Naive thymus-derived CD8-positive, alpha-beta T cell (primary cell): ENCODE measurements at regions not wholly inside any gene's neighbourhood (a gene's known extent, or its start where the extent isn't known, plus 50 kb on each side); places are given as distances from the start of the nearest gene placed in this dataset.
"Not testable (repeated sequence)": the region's sequence is repeated elsewhere in the genome, so short reads cannot be mapped to it uniquely, and the experiment has no call there.

ENCODE experiments used
- ATAC-seq, 2 donors: fragments of 150-1000 bp; cut with Tn5 transposase in 1 of 2; sonication (Bioruptor Pico), chemical (Tn5 transposase) in 1 of 2; 1 replicate in 1 of 2; 2 replicates in 1 of 2; pipeline ENCODE4 v1.10.0; 2021; ENCODE audit warnings: mild to moderate bottlenecking in 2 of 2, moderate library complexity in 2 of 2
- POLR2A ChIA-PET: fragments of 350-600 bp; sonication (Branson Sonifier 250); formaldehyde crosslinking; loops from one replicate; lab custom pipeline; 2021; ENCODE audit warnings: antibody characterized with exemption; lab: Charles Lee
- DNase-seq, 10 donors: peaks; one replicate each; pipeline versions ENCODE4 v3.0.0 to v3.0.0-alpha.2; 2020 to 2022
- H3K27ac Mint-ChIP-seq, 10 donors: one replicate each; pipeline ENCODE4 v1.8.0; 2020 to 2022; ENCODE audit warnings: mild to moderate bottlenecking in 10 of 10, mixed read lengths in 10 of 10, moderate library complexity in 4 of 10, inconsistent platforms in 1 of 10
- H3K27me3 Mint-ChIP-seq, 5 donors: one replicate each; pipeline ENCODE4 v1.8.0; 2021 to 2022; ENCODE audit warnings: mixed read lengths in 5 of 5
- H3K36me3 Mint-ChIP-seq, 3 donors: one replicate each; pipeline ENCODE4 v1.8.0; 2020 to 2022; ENCODE audit warnings: mixed read lengths in 3 of 3, mild to moderate bottlenecking in 2 of 3, inconsistent platforms in 1 of 3
- H3K4me1 Mint-ChIP-seq, 4 donors: one replicate each; pipeline ENCODE4 v1.8.0; 2021 to 2022; ENCODE audit warnings: mixed read lengths in 4 of 4
- H3K4me3 Mint-ChIP-seq, 10 donors: one replicate each; pipeline ENCODE4 v1.8.0; 2020 to 2022; ENCODE audit warnings: mild to moderate bottlenecking in 10 of 10, mixed read lengths in 10 of 10, moderate library complexity in 6 of 10, inconsistent platforms in 1 of 10
- H3K9me3 Mint-ChIP-seq, 9 donors: one replicate each; pipeline ENCODE4 v1.8.0; 2020 to 2022; ENCODE audit warnings: mixed read lengths in 9 of 9, mild to moderate bottlenecking in 3 of 9, inconsistent platforms in 1 of 9, moderate library complexity in 1 of 9

GRCh38 chr5:142236673-142237290 is 88.0 kb downstream of the SPRY4 start:
- not testable (repeated sequence) for H3K27ac Mint-ChIP-seq, H3K36me3 Mint-ChIP-seq

GRCh38 chr5:142235870-142236672 is 88.8 kb downstream of the SPRY4 start:
- no peak for DNase-seq
- ATAC-seq: no peak
- Mint-ChIP-seq H3K36me3 (peaks cover 0 to 2% (median 0%) of the 10 kb centered on the region in 3 donors), H3K9me3 (peaks cover 0 to 7% (median 0%) of the 10 kb centered on the region in 9 donors), H3K27ac (no peak overlapping the region), H3K4me3 (no peak overlapping the region), H3K4me1 (peaks cover 5 to 6% (median 5%) of the 10 kb centered on the region in 4 donors), H3K27me3 (peaks cover 0 to 8% (median 4%) of the 10 kb centered on the region in 5 donors)
- POLR2A ChIA-PET: no interaction called here

More at GRCh38 chr5:142236673-142237290, 88.0 kb downstream of the SPRY4 start:
- ATAC-seq, H3K27me3 Mint-ChIP-seq, POLR2A ChIA-PET, H3K4me3 Mint-ChIP-seq, H3K9me3 Mint-ChIP-seq, H3K4me1 Mint-ChIP-seq, DNase-seq: not testable (repeated sequence)

- no peak for ATAC-seq
- Mint-ChIP-seq H3K9me3 (peaks cover 0 to 7% (median 0%) of the 10 kb centered on the region in 9 donors), H3K4me1 (peaks cover 5 to 6% (median 5%) of the 10 kb centered on the region in 4 donors), H3K36me3 (peaks cover 0 to 2% (median 0%) of the 10 kb centered on the region in 3 donors), H3K27ac (no peak overlapping the region), H3K27me3 (peaks cover 0 to 8% (median 4%) of the 10 kb centered on the region in 5 donors), H3K4me3 (peak overlapping the region in 1 of 10 donors; percentile 23)
- no peak for DNase-seq
- POLR2A ChIA-PET: no interaction called here
These were observed 89.6 kb downstream of the SPRY4 start for GRCh38 chr5:142235050-142235797.

GRCh38 chr5:142233083-142234032 is 91.5 kb downstream of the SPRY4 start:
- DNase-seq: no peak
- Mint-ChIP-seq H3K4me3 (no peak overlapping the region), H3K9me3 (peaks cover 0 to 7% (median 0%) of the 10 kb centered on the region in 9 donors), H3K4me1 (peaks cover 5 to 6% (median 5%) of the 10 kb centered on the region in 4 donors), H3K27me3 (peaks cover 0 to 8% (median 4%) of the 10 kb centered on the region in 5 donors), H3K36me3 (peaks cover 0 to 2% (median 0%) of the 10 kb centered on the region in 3 donors), H3K27ac (no peak overlapping the region)
- ATAC-seq: no peak
- POLR2A ChIA-PET: interaction anchor here (2.2 kb wide), 1 partner anchor 10 kb away, joined by 10 read pairs; no protein-coding TSS in a partner anchor

- H3K27ac Mint-ChIP-seq, H3K4me1 Mint-ChIP-seq, H3K9me3 Mint-ChIP-seq, ATAC-seq, DNase-seq, H3K27me3 Mint-ChIP-seq, POLR2A ChIA-PET, H3K4me3 Mint-ChIP-seq, H3K36me3 Mint-ChIP-seq: not testable (repeated sequence)
These were observed 93.9 kb downstream of the SPRY4 start for GRCh38 chr5:142230949-142231348.

- peaks cover 0 to 2% (median 0%) of the 10 kb centered on the region in 3 donors for H3K36me3 Mint-ChIP-seq
- no peak overlapping the region for H3K4me3 Mint-ChIP-seq
- no peak for DNase-seq
- no peaks in the 10 kb centered on the region for H3K9me3 Mint-ChIP-seq
- POLR2A ChIA-PET: interaction anchor here (1.1 kb wide), 1 partner anchor 20 kb away, joined by 3 read pairs; no protein-coding TSS in a partner anchor
- peaks cover 0 to 22% (median 3%) of the 10 kb centered on the region in 5 donors for H3K27me3 Mint-ChIP-seq
- no peak for ATAC-seq
- H3K4me1 Mint-ChIP-seq: peaks cover 8 to 42% (median 36%) of the 10 kb centered on the region in 4 donors
- no peak overlapping the region for H3K27ac Mint-ChIP-seq
These were observed 99.7 kb downstream of the SPRY4 start for GRCh38 chr5:142225141-142225540.

GRCh38 chr5:142222866-142223558 is 101.8 kb downstream of the SPRY4 start:
- POLR2A ChIA-PET: interaction anchor here (0.6 to 2.1 kb wide), 7 partner anchors 10 to 102 kb away, joined by 3 to 10 read pairs (median 3); partner anchors contain the start of gene SPRY4
- DNase-seq (no peak), ATAC-seq (peak in 1 of 2 donors; percentile 2)
- H3K4me1 Mint-ChIP-seq: peaks cover 8 to 42% (median 36%) of the 10 kb centered on the region in 4 donors
- peaks cover 0 to 2% (median 0%) of the 10 kb centered on the region in 3 donors for H3K36me3 Mint-ChIP-seq
- H3K4me3 Mint-ChIP-seq: peak overlapping the region; percentile 24 to 76 (median 54)
- H3K27me3 Mint-ChIP-seq: peaks cover 2 to 22% (median 3%) of the 10 kb centered on the region in 5 donors
- peak overlapping the region; percentile 42 to 92 (median 84) for H3K27ac Mint-ChIP-seq
- no peaks in the 10 kb centered on the region for H3K9me3 Mint-ChIP-seq

GRCh38 chr5:142222225-142222865 is 102.5 kb downstream of the SPRY4 start:
- peaks cover 0 to 2% (median 0%) of the 10 kb centered on the region in 3 donors for H3K36me3 Mint-ChIP-seq
- H3K27me3 Mint-ChIP-seq: peaks cover 3 to 28% (median 6%) of the 10 kb centered on the region in 5 donors
- DNase-seq: no peak
- peak overlapping the region in 6 of 10 donors; percentile 10 to 65 (median 46) for H3K27ac Mint-ChIP-seq
- POLR2A ChIA-PET: interaction anchor here (0.6 to 2.1 kb wide), 3 partner anchors 11 to 103 kb away, joined by 4 to 10 read pairs (median 4); partner anchors contain the start of gene SPRY4
- H3K4me1 Mint-ChIP-seq: peaks cover 8 to 42% (median 36%) of the 10 kb centered on the region in 4 donors
- H3K9me3 Mint-ChIP-seq: no peaks in the 10 kb centered on the region
- no peak for ATAC-seq
- H3K4me3 Mint-ChIP-seq: peak overlapping the region in 7 of 10 donors; percentile 1 to 48 (median 36)

- no peaks in the 10 kb centered on the region for H3K9me3 Mint-ChIP-seq
- peak overlapping the region in 1 of 10 donors; percentile 19 for H3K27ac Mint-ChIP-seq
- H3K4me3 Mint-ChIP-seq: peak overlapping the region in 3 of 10 donors; percentile 4 to 33 (median 12)
- peaks cover 8 to 42% (median 36%) of the 10 kb centered on the region in 4 donors for H3K4me1 Mint-ChIP-seq
- DNase-seq (no peak), ATAC-seq (no peak)
- POLR2A ChIA-PET: no interaction called here
- peaks cover 7 to 39% (median 10%) of the 10 kb centered on the region in 5 donors for H3K27me3 Mint-ChIP-seq
- no peaks in the 10 kb centered on the region for H3K36me3 Mint-ChIP-seq
These were observed 103.5 kb downstream of the SPRY4 start for GRCh38 chr5:142221091-142221860.

GRCh38 chr5:142219146-142219545 is 105.7 kb downstream of the SPRY4 start:
- Mint-ChIP-seq H3K4me3 (no peak overlapping the region), H3K4me1 (peaks cover 8 to 40% (median 36%) of the 10 kb centered on the region in 4 donors), H3K27me3 (peaks cover 7 to 43% (median 12%) of the 10 kb centered on the region in 5 donors), H3K9me3 (no peaks in the 10 kb centered on the region), H3K27ac (no peak overlapping the region), H3K36me3 (no peaks in the 10 kb centered on the region)
- POLR2A ChIA-PET: no interaction called here
- DNase-seq: no peak
- ATAC-seq: no peak
